MCF 10A (cell line): ENCODE measurements at regions not wholly inside any gene's neighbourhood (a gene's known extent, or its start where the extent isn't known, plus 50 kb on each side); places are given as distances from the start of the nearest gene placed in this dataset.

Source experiments
- BruUV-seq: library from RNA; stranded (reverse); fragments of 400-500 nt; replicated peaks from 2 replicates; lab custom pipeline; 2021; lab: Mats Ljungman, UMichigan
- CTCF ChIA-PET: fragments of 300-600 bp; sonication (Branson Sonifier 250); formaldehyde crosslinking; extraction: SDS; loops from one replicate; lab custom pipeline; 2021; ENCODE audit warnings: antibody characterized with exemption, inconsistent platforms; lab: Yijun Ruan, JAX
- POLR2A ChIA-PET: fragments of 300-600, 350-650 bp; sonication (Branson Sonifier 250); formaldehyde crosslinking; extraction: SDS; loops from one replicate; lab custom pipeline; 2020; ENCODE audit warnings: antibody characterized with exemption, inconsistent platforms; lab: Yijun Ruan, JAX
- DNase-seq: peaks from one replicate; pipeline ENCODE4 v3.0.0-alpha.2; 2018; ENCODE audit not compliant: unreplicated experiment
- H3K27ac Mint-ChIP-seq: one replicate; pipeline ENCODE4 v1.8.0; 2022; ENCODE audit warnings: mild to moderate bottlenecking, low read depth, mixed read lengths; ENCODE audit not compliant: unreplicated experiment
- H3K27me3 Mint-ChIP-seq: one replicate; pipeline ENCODE4 v1.8.0; 2022; ENCODE audit warnings: mixed read lengths; ENCODE audit not compliant: insufficient read depth, unreplicated experiment
- H3K36me3 Mint-ChIP-seq: one replicate; pipeline ENCODE4 v1.8.0; 2022; ENCODE audit warnings: mild to moderate bottlenecking, moderate library complexity, mixed read lengths; ENCODE audit not compliant: insufficient read depth, unreplicated experiment
- H3K4me1 Mint-ChIP-seq: one replicate; pipeline ENCODE4 v1.8.0; 2022; ENCODE audit warnings: mixed read lengths; ENCODE audit not compliant: insufficient read depth, unreplicated experiment
- H3K4me3 Mint-ChIP-seq: one replicate; pipeline ENCODE4 v1.8.0; 2022; ENCODE audit warnings: mild to moderate bottlenecking, moderate library complexity, mixed read lengths; ENCODE audit not compliant: unreplicated experiment
- H3K9me3 Mint-ChIP-seq: one replicate; pipeline ENCODE4 v1.8.0; 2022; ENCODE audit warnings: mixed read lengths; ENCODE audit not compliant: unreplicated experiment
- CTCF ChIP-seq: fragments of 200-600 bp; IDR thresholded peaks from one replicate; pipeline ENCODE4 v1.8.0; 2022; ENCODE audit warnings: antibody characterized with exemption, mild to moderate bottlenecking; ENCODE audit not compliant: unreplicated experiment
- intact Hi-C: fragments of 100-400 bp; cut with micrococcal nuclease; formaldehyde crosslinking; loops from 2 replicates; pipeline ENCODE4 v1.14.1; 2022

- no peaks in the 10 kb centered on the region for H3K9me3 Mint-ChIP-seq
- no peak overlapping the region for H3K4me3 Mint-ChIP-seq
- no peak for DNase-seq
- ChIA-PET POLR2A (no interaction called here), CTCF (interaction anchor here (1.1 kb wide), 1 partner anchor 11 kb away, joined by 3 read pairs; no protein-coding TSS in a partner anchor)
- no peaks in the 10 kb centered on the region for H3K4me1 Mint-ChIP-seq
- no TSS peak for BruUV-seq
- H3K27me3 Mint-ChIP-seq = no peaks in the 10 kb centered on the region
- TF ChIP-seq CTCF = no peak
- intact Hi-C loops = no loop called here
- H3K36me3 Mint-ChIP-seq = no peaks in the 10 kb centered on the region
- H3K27ac Mint-ChIP-seq = no peak overlapping the region
Measured at GRCh38 chr13:22289711-22290110, 618.8 kb downstream of the FGF9 start.

- Mint-ChIP-seq H3K4me3 (no peak overlapping the region), H3K27me3 (no peaks in the 10 kb centered on the region), H3K36me3 (no peaks in the 10 kb centered on the region), H3K9me3 (peaks cover 23% of the 10 kb centered on the region), H3K27ac (no peak overlapping the region), H3K4me1 (no peaks in the 10 kb centered on the region)
- ChIA-PET CTCF (interaction anchor here (0.8 kb wide), 1 partner anchor 20 kb away, joined by 3 read pairs; no protein-coding TSS in a partner anchor), POLR2A (interaction anchor here (0.6 kb wide), 1 partner anchor 440 kb away, joined by 3 read pairs; no protein-coding TSS in a partner anchor)
- intact Hi-C loops = no loop called here
- no TSS peak for BruUV-seq
- DNase-seq = no peak
- TF ChIP-seq CTCF = no peak
Measured at GRCh38 chr13:22298530-22298929, 627.7 kb downstream of the FGF9 start.

GRCh38 chr13:22311734-22312404 is 641.0 kb downstream of the FGF9 start:
- intact Hi-C loops = no loop called here
- no peak for TF ChIP-seq CTCF
- ChIA-PET POLR2A (no interaction called here), CTCF (interaction anchor here (0.6 kb wide), 1 partner anchor 320 kb away, joined by 4 read pairs; no protein-coding TSS in a partner anchor)
- peaks cover 8% of the 10 kb centered on the region for H3K4me1 Mint-ChIP-seq
- no peak overlapping the region for H3K4me3 Mint-ChIP-seq
- BruUV-seq = no TSS peak
- no peak overlapping the region for H3K27ac Mint-ChIP-seq
- no peak for DNase-seq
- peaks cover 11% of the 10 kb centered on the region for H3K9me3 Mint-ChIP-seq
- H3K36me3 Mint-ChIP-seq = no peaks in the 10 kb centered on the region
- no peaks in the 10 kb centered on the region for H3K27me3 Mint-ChIP-seq

- intact Hi-C loops = no loop called here
- Mint-ChIP-seq H3K36me3 (no peaks in the 10 kb centered on the region), H3K4me3 (no peak overlapping the region), H3K27me3 (no peaks in the 10 kb centered on the region), H3K27ac (no peak overlapping the region), H3K4me1 (peaks cover 8% of the 10 kb centered on the region), H3K9me3 (peaks cover 15% of the 10 kb centered on the region)
- POLR2A ChIA-PET = no interaction called here
- DNase-seq = no peak
- no peak for TF ChIP-seq CTCF
- CTCF ChIA-PET = no interaction called here
- no TSS peak for BruUV-seq
Measured at GRCh38 chr13:22312405-22312803, 641.5 kb downstream of the FGF9 start.
